OCI-LY1 (cell line): ENCODE measurements at regions not wholly inside any gene's neighbourhood (a gene's known extent, or its start where the extent isn't known, plus 50 kb on each side); places are given as distances from the start of the nearest gene placed in this dataset.
"Not testable (repeated sequence)": the region's sequence is repeated elsewhere in the genome, so short reads cannot be mapped to it uniquely, and the experiment has no call there.

Experiments
- H2AFZ ChIP-seq: fragments of 200-600 bp; sonication (generic), shearing (Covaris generic); 2 replicates; pipeline ENCODE4 v1.6.0; 2014; ENCODE audit warnings: antibody characterized with exemption, mild to moderate bottlenecking, low read length
- H3F3A ChIP-seq: fragments of 200-600 bp; sonication (generic), shearing (Covaris generic); 2 replicates; pipeline ENCODE4 v1.6.0; 2014; ENCODE audit warnings: mild to moderate bottlenecking, antibody characterized with exemption, low read length, moderate library complexity; ENCODE audit not compliant: insufficient read depth
- H3K27ac ChIP-seq: fragments of 200-600 bp; sonication (generic); 2 replicates; pipeline ENCODE4 v1.5.1; 2014; ENCODE audit warnings: low read length, mixed run types, mild to moderate bottlenecking, low read depth; ENCODE audit not compliant: poor library complexity, severe bottlenecking
- H3K27me3 ChIP-seq: fragments of 200-600 bp; sonication (generic); 2 replicates; pipeline ENCODE4 v1.6.0; 2014; ENCODE audit warnings: antibody characterized with exemption, mild to moderate bottlenecking, low read length, moderate library complexity; ENCODE audit not compliant: insufficient read depth
- H3K36me3 ChIP-seq: fragments of 200-600 bp; sonication (generic); 2 replicates; pipeline ENCODE4 v1.6.1; 2014; ENCODE audit warnings: mild to moderate bottlenecking, antibody characterized with exemption, low read length, moderate library complexity, mixed read lengths; ENCODE audit not compliant: insufficient read depth
- H3K4me1 ChIP-seq: fragments of 200-600 bp; sonication (generic); 2 replicates; pipeline ENCODE4 v1.5.1; 2014; ENCODE audit warnings: mild to moderate bottlenecking, low read length, moderate library complexity; ENCODE audit not compliant: insufficient read depth, severe bottlenecking
- H3K4me2 ChIP-seq: fragments of 200-600 bp; sonication (generic), shearing (Covaris generic); 2 replicates; pipeline ENCODE4 v1.6.1; 2014; ENCODE audit warnings: low read length
- H3K4me3 ChIP-seq: fragments of 200-600 bp; sonication (generic); 2 replicates; pipeline ENCODE4 v1.5.1; 2014; ENCODE audit warnings: low read length, low read depth, mild to moderate bottlenecking, mixed read lengths; ENCODE audit not compliant: poor library complexity, severe bottlenecking
- H3K79me2 ChIP-seq: fragments of 200-600 bp; shearing (Covaris generic); 2 replicates; pipeline ENCODE4 v1.6.1; 2016; ENCODE audit warnings: mixed run types, low read length, mixed read lengths; ENCODE audit not compliant: insufficient read depth
- H3K9ac ChIP-seq: fragments of 200-600 bp; sonication (generic), shearing (Covaris generic); 2 replicates; pipeline ENCODE4 v1.6.1; 2014; ENCODE audit warnings: mild to moderate bottlenecking, low read length, mixed read lengths
- H3K9me2 ChIP-seq: fragments of 200-600 bp; sonication (generic), shearing (Covaris generic); 2 replicates; pipeline ENCODE4 v1.6.1; 2014; ENCODE audit warnings: low read depth, mild to moderate bottlenecking, low read length, mixed read lengths
- H3K9me3 ChIP-seq: fragments of 200-600 bp; shearing (Covaris generic); 2 replicates; pipeline ENCODE4 v1.6.1; 2014; ENCODE audit warnings: low read length, mixed read lengths
- H4K20me1 ChIP-seq: fragments of 200-600 bp; sonication (generic), shearing (Covaris generic); 2 replicates; pipeline ENCODE4 v1.6.0; 2016; ENCODE audit warnings: mild to moderate bottlenecking, low read length; ENCODE audit not compliant: insufficient read depth
- CTCF ChIP-seq: fragments of 200-600 bp; sonication (generic), shearing (Covaris generic); IDR thresholded peaks from 2 replicates; pipeline ENCODE4 v1.5.1; 2017; ENCODE audit warnings: mild to moderate bottlenecking, antibody characterized with exemption, low read length, moderate library complexity, mixed read lengths
- EZH2 ChIP-seq: fragments of 200-600 bp; sonication (generic), shearing (Covaris generic); IDR thresholded peaks from 2 replicates; pipeline ENCODE4 v1.8.0; 2017; ENCODE audit warnings: borderline replicate concordance, mixed run types, mild to moderate bottlenecking, antibody characterized with exemption, low read length, moderate library complexity, mixed read lengths

- H2AFZ ChIP-seq: no peak overlapping the region
- H3K36me3 ChIP-seq: no peaks in the 10 kb centered on the region
- H3K27me3 ChIP-seq: no peaks in the 10 kb centered on the region
- no peaks in the 10 kb centered on the region for H4K20me1 ChIP-seq
- no peaks in the 10 kb centered on the region for H3K4me1 ChIP-seq
- H3K9ac ChIP-seq: no peak overlapping the region
- no peaks in the 10 kb centered on the region for H3K79me2 ChIP-seq
- TF ChIP-seq EZH2 (no peak), CTCF (no peak)
- no peak overlapping the region for H3K27ac ChIP-seq
- H3K9me3 ChIP-seq: no peaks in the 10 kb centered on the region
- no peak overlapping the region for H3K4me3 ChIP-seq
- H3F3A ChIP-seq: no peaks in the 10 kb centered on the region
- no peaks in the 10 kb centered on the region for H3K9me2 ChIP-seq
- no peak overlapping the region for H3K4me2 ChIP-seq
These were observed 566.7 kb upstream of the ROBO1 start for GRCh38 chr3:80334534-80334933.

GRCh38 chr3:80331494-80332170, 563.8 kb upstream of the ROBO1 start:
- Histone ChIP-seq H3F3A (no peaks in the 10 kb centered on the region), H3K36me3 (no peaks in the 10 kb centered on the region), H3K27ac (no peak overlapping the region), H3K4me3 (no peak overlapping the region), H3K4me2 (no peak overlapping the region), H3K9ac (no peak overlapping the region), H3K4me1 (no peaks in the 10 kb centered on the region), H3K79me2 (no peaks in the 10 kb centered on the region), H3K9me2 (no peaks in the 10 kb centered on the region), H3K27me3 (no peaks in the 10 kb centered on the region), H4K20me1 (no peaks in the 10 kb centered on the region), H2AFZ (no peak overlapping the region), H3K9me3 (no peaks in the 10 kb centered on the region)
- TF ChIP-seq CTCF (no peak), EZH2 (no peak)

- H3K27ac ChIP-seq, H3K27me3 ChIP-seq, H2AFZ ChIP-seq, H3K4me2 ChIP-seq, H3K79me2 ChIP-seq, H4K20me1 ChIP-seq, H3K4me1 ChIP-seq, H3K9ac ChIP-seq, H3F3A ChIP-seq, H3K9me3 ChIP-seq, H3K9me2 ChIP-seq, H3K36me3 ChIP-seq, H3K4me3 ChIP-seq: not testable (repeated sequence)
These were observed 546.7 kb upstream of the ROBO1 start for GRCh38 chr3:80314541-80314940.

GRCh38 chr3:80308637-80309036, 540.8 kb upstream of the ROBO1 start:
- H3K9ac ChIP-seq: no peak overlapping the region
- no peak for TF ChIP-seq EZH2
- no peak for TF ChIP-seq CTCF
- no peaks in the 10 kb centered on the region for H3F3A ChIP-seq
- H3K27ac ChIP-seq: no peak overlapping the region
- no peaks in the 10 kb centered on the region for H3K27me3 ChIP-seq
- no peaks in the 10 kb centered on the region for H4K20me1 ChIP-seq
- no peaks in the 10 kb centered on the region for H3K9me3 ChIP-seq
- no peaks in the 10 kb centered on the region for H3K4me1 ChIP-seq
- no peaks in the 10 kb centered on the region for H3K36me3 ChIP-seq
- H3K4me3 ChIP-seq: no peak overlapping the region
- no peak overlapping the region for H3K4me2 ChIP-seq
- H2AFZ ChIP-seq: no peak overlapping the region
- H3K9me2 ChIP-seq: no peaks in the 10 kb centered on the region
- H3K79me2 ChIP-seq: no peaks in the 10 kb centered on the region
